Ureter (tissue), 1 donor: ENCODE measurements at regions not wholly inside any gene's neighbourhood (a gene's known extent, or its start where the extent isn't known, plus 50 kb on each side); places are given as distances from the start of the nearest gene placed in this dataset.
"Not testable (repeated sequence)": the region's sequence is repeated elsewhere in the genome, so short reads cannot be mapped to it uniquely, and the experiment has no call there.

Source experiments
- DNase-seq: peaks from one replicate; pipeline ENCODE4 v3.0.0-alpha.2; 2020; ENCODE audit warnings: low spot score
- donor health status: DM: yes; HTN: yes; CAD: no.

GRCh38 chr17:62322313-62322712, 58.0 kb upstream of the EFCAB3 start:
- no peak for DNase-seq

DNA sequence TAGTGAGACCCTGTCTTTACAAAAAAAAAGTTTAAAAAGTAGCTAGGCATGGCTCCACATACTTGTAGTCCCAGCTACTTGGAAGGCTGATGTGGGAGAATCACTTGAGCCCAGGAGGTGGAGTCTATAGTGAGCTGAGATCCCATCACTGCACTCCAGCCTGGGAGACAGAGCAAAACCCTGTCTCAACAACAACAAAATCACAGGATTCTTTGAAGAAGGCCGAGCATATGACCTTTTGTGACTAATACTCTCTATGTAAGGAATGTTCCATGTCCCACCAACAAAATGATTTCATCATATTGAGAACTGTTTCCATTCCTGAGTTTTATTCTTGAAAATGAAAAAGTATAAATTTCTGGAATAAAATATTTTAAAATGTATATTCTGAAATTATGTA, 58.9 kb upstream of the EFCAB3 start:
- DNase-seq, result no peak

DNA sequence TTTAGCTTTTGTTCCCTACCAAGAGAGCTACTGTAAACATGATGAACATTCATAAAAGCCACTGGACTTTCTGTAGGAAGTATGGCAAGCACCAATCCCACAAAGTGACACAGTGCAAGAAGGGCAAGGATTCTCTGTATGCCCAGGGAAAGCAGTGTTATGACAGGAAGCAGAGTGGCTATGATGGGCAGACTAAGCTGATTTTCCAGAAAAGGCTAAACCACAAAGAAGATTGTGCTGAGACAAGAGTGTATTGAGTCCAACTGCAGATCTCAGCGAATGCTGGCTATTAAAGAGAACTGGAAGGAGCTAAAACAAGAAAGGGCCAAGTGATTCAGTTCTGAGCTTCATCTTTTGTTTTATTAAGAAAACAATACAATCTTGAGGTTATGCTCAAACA, 60.5 kb upstream of the EFCAB3 start:
- DNase-seq, result no peak

GRCh38 chr17:62309396-62309795, 71.0 kb upstream of the EFCAB3 start:
- no peak for DNase-seq

GRCh38 chr17:62307196-62307595, 73.2 kb upstream of the EFCAB3 start:
- no peak for DNase-seq

GRCh38 chr17:62303476-62303875, 76.9 kb upstream of the EFCAB3 start:
- no peak for DNase-seq

DNA sequence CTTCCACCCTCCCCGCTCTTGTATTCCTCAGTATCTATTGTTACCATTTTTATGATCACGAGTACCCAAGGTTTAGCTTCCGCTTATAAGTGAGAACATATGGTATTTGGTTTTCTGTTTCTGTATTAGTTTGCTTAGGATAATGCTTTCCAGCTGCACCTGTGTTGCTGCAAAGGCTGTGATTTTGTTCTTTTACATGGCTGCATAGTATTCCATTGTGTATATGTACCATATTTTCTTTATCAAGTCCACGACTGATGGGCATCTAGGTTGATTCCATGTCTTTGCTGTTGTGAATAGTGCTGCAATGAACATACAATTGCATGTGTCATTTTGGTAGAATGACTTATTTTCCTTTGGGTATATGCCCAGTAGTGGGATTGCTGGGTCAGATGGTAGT, 79.7 kb upstream of the EFCAB3 start:
- no peak for DNase-seq

DNA sequence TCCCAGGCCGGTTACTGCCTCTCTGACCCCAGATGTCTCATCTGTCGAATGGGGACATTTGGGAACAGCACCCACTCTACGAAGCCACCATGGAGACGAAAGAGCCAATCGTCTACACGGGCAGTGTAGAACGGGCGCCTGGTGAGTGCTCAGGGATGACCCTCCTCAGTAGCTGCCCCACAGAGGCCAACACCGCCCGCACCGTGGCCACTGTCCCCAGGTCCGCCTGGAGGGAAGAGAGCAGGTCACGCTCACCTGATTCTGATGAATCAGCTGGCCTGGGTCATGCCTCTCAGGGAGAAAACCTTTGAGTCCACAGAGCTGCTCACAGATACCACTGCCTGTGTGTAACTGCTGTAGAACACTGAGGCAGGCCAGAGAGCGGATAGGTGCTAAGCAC, 105.1 kb upstream of the EFCAB3 start:
- not testable (repeated sequence) for DNase-seq

DNA sequence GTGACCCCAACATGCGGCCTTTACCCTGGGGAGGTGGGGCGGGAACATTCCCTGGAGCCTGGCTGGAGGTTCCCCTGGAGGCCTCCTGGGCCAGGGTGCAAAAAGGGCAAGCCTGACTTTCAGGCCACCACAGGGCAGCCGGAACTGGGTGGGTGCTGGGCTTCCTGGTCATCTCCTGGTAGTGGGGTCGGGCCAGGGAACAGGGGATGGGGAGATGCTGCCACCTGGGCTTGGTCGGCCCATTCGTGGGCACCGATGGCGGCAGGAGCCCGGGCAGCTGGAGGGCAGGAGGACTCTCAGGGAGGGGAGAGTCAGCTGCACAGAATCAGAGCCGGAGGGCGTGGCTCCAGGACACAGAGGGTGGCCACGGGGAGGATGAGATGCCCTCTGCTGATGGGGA, 112.0 kb upstream of the EFCAB3 start:
- DNase-seq, result not testable (repeated sequence)

DNA sequence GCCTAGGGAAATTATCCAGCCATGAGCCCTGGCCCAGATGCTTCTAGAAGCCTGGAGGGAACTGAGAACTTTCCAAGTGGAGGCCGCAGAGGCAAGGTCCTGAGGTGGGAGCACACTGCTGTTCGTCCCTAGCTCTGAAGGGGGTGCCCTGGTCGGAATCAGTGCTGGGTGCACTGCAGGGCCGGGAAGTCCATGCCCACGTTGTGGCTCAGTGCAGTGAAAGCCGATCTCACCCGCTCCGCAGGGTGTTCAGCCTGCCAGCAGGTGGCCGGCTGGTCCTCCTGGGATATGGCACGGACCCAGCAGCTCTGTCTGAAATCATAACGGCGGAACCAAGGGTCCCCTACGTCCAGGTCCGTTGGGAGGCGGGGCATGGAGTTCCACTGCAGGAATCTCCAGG, 115.4 kb upstream of the EFCAB3 start:
- not testable (repeated sequence) for DNase-seq

GRCh38 chr17:62255791-62256190, 124.6 kb upstream of the EFCAB3 start:
- DNase-seq, result not testable (repeated sequence)

- not testable (repeated sequence) for DNase-seq
Observed at GRCh38 chr17:62242076-62242475, 138.3 kb upstream of the EFCAB3 start.

- not testable (repeated sequence) for DNase-seq
Observed at GRCh38 chr17:62239569-62239968, 140.8 kb upstream of the EFCAB3 start.

- DNase-seq, result not testable (repeated sequence)
Observed at GRCh38 chr17:62238551-62239338, 141.6 kb upstream of the EFCAB3 start.

DNA sequence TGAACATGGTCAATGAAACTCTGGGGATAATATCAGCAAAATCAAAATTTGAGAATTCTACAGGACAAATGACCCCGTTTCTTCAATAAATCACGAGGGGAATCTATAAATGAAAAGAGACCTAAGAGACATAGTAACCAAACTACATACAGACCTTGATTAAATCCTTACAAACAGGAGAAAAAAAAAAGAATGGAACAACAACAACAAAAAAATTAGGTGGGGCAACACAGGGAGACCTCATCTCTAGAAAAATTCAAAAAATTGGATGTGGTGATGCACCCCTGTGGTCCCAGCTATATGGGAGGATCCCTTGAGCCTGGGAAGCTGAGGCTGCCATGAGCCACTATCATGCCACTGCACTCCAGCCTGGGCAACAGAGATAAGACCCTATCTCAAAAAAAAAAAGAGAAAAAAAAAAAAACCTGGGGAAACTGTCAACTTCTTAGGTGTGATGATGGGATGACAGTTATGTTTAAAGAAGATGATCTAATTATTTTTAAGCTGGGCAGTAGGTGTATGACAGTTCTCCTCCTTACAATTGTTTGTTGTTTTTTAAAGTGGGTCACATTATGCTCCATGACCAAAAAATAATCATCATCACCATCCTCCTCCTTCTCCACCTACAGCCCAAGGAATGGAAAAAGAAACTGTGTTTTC, 146.4 kb upstream of the EFCAB3 start:
- not testable (repeated sequence) for DNase-seq

DNA sequence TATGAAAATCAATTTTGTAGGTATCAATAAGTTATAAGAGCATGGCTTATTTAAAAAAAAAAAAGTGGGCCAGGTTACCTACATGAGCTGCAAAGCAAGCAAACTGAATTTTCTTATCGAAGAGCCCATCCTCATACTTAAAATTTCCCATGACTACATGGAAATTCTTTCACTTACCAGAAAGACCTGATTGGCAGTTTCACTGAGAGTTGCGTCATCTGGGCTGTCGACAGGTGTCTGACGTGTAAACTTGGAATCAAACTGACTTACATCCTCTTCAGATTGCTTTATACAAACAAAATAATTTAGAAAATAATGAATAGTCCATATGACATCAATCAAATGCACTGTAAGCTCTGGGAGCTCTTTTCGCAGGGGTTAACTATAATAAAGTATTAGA, 149.1 kb upstream of the EFCAB3 start:
- DNase-seq, result not testable (repeated sequence)

DNA sequence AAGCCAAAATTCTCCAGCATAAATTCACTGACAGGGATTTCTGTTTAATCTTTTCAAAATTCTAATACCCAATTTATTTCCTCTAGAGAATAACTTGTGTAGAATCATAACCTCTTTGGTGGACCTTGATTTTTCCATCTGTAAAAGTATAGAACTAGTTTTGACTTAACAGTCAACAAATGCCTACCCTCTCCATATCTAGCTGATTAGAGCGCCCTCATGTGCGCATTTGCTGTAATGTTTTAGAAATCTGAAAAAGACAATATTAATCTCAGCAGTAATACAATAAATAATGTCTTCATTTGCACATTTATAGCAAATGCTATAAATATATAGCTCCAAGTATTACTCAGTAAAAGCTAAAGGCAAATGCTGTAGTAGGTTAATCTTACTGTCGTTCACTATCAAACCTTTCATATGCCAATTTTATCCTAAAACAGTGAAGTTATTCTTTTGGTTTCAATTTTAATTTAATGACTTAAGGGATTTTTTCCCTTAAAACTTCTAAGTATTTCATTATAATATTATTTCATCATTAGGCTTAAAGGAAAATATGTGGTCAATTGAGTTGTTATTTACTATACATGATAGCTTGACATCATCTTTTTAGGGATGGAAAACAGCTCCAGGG, 153.6 kb upstream of the EFCAB3 start:
- not testable (repeated sequence) for DNase-seq

DNA sequence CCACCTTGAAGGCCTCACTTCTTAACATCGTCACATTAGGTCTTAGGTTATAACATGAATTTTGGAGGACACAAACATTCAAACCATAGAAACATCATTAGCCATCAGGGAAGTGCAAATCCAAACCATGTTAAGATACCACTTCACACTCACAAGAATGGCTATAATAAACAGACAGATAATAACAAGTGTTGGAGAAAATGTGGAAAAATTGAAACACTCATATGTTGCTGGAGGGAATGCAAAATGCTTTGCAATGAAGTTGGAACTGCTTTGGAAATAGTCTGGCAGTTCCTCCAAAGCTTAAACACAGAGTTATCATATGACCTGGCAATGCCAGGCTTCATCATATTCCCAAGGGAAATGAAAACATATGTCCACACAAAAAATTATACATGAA, 156.8 kb upstream of the EFCAB3 start:
- DNase-seq, result not testable (repeated sequence)

- no peak for DNase-seq
Observed at GRCh38 chr17:62219221-62219899, 154.3 kb upstream of the MED13 start.

DNA sequence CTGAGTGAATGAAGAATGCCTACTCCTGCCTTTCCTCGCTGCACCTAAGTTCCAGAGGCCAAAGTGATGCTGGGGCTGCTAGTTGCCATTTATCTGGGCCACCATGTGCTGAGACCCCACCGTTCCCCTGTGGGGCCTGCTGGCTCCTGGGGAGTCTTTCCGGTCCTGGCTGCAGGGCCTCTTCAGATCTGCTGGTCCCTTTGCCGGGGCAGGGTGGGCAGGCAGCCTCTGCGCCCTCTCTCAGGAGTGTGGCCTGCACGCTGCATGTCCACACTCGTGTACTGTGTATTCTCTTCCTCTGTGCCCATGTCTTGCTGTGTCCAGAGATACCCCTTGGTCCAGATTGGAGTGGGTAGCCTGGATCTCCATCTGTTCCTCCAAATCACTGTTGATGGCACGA, 151.8 kb upstream of the MED13 start:
- no peak for DNase-seq

DNA sequence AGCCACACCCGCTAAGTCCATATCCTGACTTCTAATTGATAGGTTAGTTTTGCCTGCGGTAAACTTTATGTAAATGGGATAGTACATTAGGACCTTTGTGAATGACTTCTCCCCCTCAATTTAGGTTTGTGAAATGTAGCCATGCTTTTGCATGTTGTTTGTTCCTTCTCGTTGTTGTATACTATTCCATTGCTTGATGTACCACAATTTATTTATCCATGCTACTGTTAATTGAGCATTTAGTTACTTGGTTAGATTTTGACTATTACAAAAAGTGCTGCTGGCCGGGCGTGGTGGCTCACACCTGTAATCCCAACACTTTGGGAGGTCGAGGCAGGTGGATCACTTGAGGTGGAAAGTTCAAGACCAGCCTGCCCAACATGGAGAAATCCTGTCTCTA, 150.8 kb upstream of the MED13 start:
- not testable (repeated sequence) for DNase-seq

- no peak for DNase-seq
Observed at GRCh38 chr17:62206550-62206949, 141.5 kb upstream of the MED13 start.
